Hepatocyte (in vitro differentiated cells): ENCODE measurements at regions not wholly inside any gene's neighbourhood (a gene's known extent, or its start where the extent isn't known, plus 50 kb on each side); places are given as distances from the start of the nearest gene placed in this dataset.

Experiments used
- DNase-seq: peaks from one replicate; pipeline ENCODE4 v3.0.0-alpha.2; 2016; ENCODE audit warnings: low spot score
- H2AFZ ChIP-seq: fragments of 200-600 bp; sonication (generic); 2 replicates; pipeline ENCODE4 v1.6.0; 2016; ENCODE audit warnings: antibody characterized with exemption, mild to moderate bottlenecking
- H3K27ac ChIP-seq: fragments of 200-600 bp; sonication (generic); 2 replicates; pipeline ENCODE4 v1.5.1; 2016; ENCODE audit warnings: mild to moderate bottlenecking
- H3K27me3 ChIP-seq: fragments of 200-600 bp; sonication (generic); 2 replicates; pipeline ENCODE4 v1.6.1; 2016
- H3K36me3 ChIP-seq: fragments of 200-600 bp; sonication (generic); replicated peaks from 2 replicates; pipeline ENCODE4 v1.5.1; 2016; ENCODE audit warnings: low read depth; ENCODE audit not compliant: insufficient read depth
- H3K4me1 ChIP-seq: fragments of 200-600 bp; sonication (generic); 2 replicates; pipeline ENCODE4 v1.5.1; 2016; ENCODE audit warnings: mild to moderate bottlenecking, moderate library complexity; ENCODE audit not compliant: insufficient read depth
- H3K4me2 ChIP-seq: fragments of 200-600 bp; sonication (generic); 2 replicates; pipeline ENCODE4 v1.6.0; 2016
- H3K4me3 ChIP-seq: fragments of 200-600 bp; sonication (generic); 2 replicates; pipeline ENCODE4 v1.5.1; 2016; ENCODE audit warnings: mild to moderate bottlenecking
- H3K79me2 ChIP-seq: fragments of 200-600 bp; sonication (generic); 2 replicates; pipeline ENCODE4 v1.6.0; 2017; ENCODE audit warnings: mild to moderate bottlenecking
- H3K9me2 ChIP-seq: fragments of 200-600 bp; sonication (generic); replicated peaks from 2 replicates; pipeline ENCODE4 v1.6.0; 2017; ENCODE audit warnings: mild to moderate bottlenecking; ENCODE audit not compliant: insufficient read depth
- H3K9me3 ChIP-seq: fragments of 200-600 bp; sonication (generic); 2 replicates; pipeline ENCODE4 v1.5.1; 2016; ENCODE audit warnings: low read depth, mild to moderate bottlenecking
- H4K20me1 ChIP-seq: fragments of 200-600 bp; sonication (generic); 2 replicates; pipeline ENCODE4 v1.6.0; 2016; ENCODE audit warnings: mild to moderate bottlenecking; ENCODE audit not compliant: insufficient read depth, poor library complexity, severe bottlenecking
- EZH2 ChIP-seq: fragments of 200-600 bp; sonication (generic); IDR thresholded peaks from 2 replicates; pipeline ENCODE4 v1.6.1; 2016; ENCODE audit warnings: antibody characterized with exemption, mild to moderate bottlenecking, borderline replicate concordance
- EZH2phosphoT487 ChIP-seq: fragments of 200-600 bp; sonication (generic); IDR thresholded peaks from one replicate; pipeline ENCODE4 v1.6.1; 2018; ENCODE audit warnings: antibody characterized with exemption, mild to moderate bottlenecking, low read depth, moderate library complexity; ENCODE audit not compliant: unreplicated experiment, severe bottlenecking
- WGBS: methylation state at CpG from one replicate; pipeline ENCODE4 v1.1.6; 2016; ENCODE audit warnings: low lambda C conversion rate; ENCODE audit errors: missing lambda C conversion rate; 5-methylcytosine and 5-hydroxymethylcytosine counted together
- TF ChIP-seq, protein P1 (sequence below): fragments of 200-600 bp; sonication (generic); IDR thresholded peaks from 2 replicates; pipeline ENCODE4 v1.5.1; 2016; ENCODE audit warnings: antibody characterized with exemption, mild to moderate bottlenecking; ENCODE audit not compliant: poor library complexity

DNA sequence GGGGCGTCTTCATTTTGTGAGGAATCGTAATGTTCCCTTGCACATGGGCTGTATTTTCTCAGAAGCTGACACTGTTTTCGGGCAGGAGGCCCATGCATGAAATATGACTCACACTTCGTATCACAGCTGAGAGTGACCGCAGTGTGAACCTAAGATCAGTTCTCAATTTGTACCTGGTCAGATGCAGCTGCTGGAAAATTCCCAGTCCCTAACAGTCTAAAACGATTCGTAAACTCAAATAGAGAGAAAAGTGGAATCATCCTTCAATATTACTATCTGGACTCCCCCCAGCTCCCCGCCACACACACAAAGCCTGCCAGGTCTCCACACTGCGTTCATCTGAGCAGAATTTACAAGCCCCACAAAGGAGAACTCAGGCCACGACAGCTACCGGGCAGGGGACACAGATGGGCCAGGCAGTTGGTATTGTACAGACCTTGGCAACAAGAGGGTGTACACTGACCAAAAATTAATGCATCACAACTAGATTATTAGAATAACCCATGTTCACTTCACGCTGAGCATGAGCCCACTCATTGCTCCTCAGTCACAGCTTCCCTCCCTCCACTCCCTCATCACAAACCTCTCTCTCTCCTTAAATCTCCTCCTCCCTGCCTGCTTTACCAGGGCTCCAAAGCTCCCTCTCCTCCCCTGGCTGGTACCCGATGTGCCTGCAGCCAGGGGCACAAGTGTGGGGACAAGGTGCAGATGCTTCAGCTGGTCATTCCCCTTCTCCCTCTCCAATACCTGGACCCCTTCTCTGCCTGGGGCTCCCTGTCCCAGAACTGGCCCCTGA is 488.4 kb downstream of the PREX1 start:
- peak overlapping the region; percentile 28 for H3K4me2 ChIP-seq
- no peaks in the 10 kb centered on the region for H3K9me3 ChIP-seq
- WGBS: 37% methylated on average over 13 of the region's 13 CpGs
- TF ChIP-seq, protein P1, sequence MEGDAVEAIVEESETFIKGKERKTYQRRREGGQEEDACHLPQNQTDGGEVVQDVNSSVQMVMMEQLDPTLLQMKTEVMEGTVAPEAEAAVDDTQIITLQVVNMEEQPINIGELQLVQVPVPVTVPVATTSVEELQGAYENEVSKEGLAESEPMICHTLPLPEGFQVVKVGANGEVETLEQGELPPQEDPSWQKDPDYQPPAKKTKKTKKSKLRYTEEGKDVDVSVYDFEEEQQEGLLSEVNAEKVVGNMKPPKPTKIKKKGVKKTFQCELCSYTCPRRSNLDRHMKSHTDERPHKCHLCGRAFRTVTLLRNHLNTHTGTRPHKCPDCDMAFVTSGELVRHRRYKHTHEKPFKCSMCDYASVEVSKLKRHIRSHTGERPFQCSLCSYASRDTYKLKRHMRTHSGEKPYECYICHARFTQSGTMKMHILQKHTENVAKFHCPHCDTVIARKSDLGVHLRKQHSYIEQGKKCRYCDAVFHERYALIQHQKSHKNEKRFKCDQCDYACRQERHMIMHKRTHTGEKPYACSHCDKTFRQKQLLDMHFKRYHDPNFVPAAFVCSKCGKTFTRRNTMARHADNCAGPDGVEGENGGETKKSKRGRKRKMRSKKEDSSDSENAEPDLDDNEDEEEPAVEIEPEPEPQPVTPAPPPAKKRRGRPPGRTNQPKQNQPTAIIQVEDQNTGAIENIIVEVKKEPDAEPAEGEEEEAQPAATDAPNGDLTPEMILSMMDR: no peak
- TF ChIP-seq EZH2phosphoT487 (no peak), EZH2 (no peak)
- no peaks in the 10 kb centered on the region for H3K79me2 ChIP-seq
- H3K9me2 ChIP-seq: no peaks in the 10 kb centered on the region
- no peak overlapping the region for H3K4me3 ChIP-seq
- H3K4me1 ChIP-seq: peaks cover 4% of the 10 kb centered on the region
- peak; percentile 55 for DNase-seq
- H2AFZ ChIP-seq: no peak overlapping the region
- H3K27ac ChIP-seq: peak overlapping the region; percentile 54
- no peaks in the 10 kb centered on the region for H3K36me3 ChIP-seq
- H4K20me1 ChIP-seq: no peaks in the 10 kb centered on the region
- no peaks in the 10 kb centered on the region for H3K27me3 ChIP-seq

DNA sequence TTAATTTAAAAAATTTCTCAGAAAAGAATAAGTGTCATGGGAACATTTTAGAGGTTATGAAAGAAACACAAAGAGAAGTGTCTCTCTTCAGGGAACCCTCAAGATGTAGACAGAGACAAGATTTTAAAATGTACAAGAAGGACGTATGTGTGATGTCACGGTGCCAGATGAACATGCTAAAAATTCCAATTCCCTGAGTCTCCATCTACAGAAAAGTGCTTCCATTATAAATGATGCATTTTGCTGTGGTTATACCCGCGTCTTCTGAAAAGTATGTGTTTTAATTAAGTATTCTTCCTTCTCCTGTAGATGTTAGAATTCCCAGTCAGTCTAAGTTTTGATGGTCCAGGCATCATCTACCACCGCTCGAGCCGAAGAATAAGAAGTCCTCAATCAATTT is 489.1 kb downstream of the PREX1 start:
- TF ChIP-seq EZH2phosphoT487 (no peak), EZH2 (no peak)
- TF ChIP-seq, protein P1: no peak

DNA sequence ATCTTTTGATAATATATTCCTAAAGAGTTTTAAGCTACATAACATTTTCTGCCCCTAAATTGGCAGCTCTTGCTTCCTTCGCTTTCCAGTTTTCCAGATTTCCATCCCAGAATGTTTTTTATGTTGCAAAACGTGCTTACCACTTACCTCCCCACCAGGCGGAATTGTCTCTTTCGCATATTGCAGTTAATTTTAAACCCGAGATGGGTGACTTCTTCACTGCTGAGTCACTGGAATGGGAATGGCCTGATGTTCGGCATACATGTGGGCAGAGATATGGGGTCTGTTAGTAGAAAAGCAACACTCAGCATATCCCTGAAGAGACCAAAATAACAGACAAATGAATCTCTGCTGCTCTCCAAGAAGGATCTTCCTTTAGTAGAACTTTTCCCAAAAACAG is 491.2 kb downstream of the PREX1 start:
- Histone ChIP-seq H3K27ac (no peak overlapping the region), H3K9me2 (no peaks in the 10 kb centered on the region), H3K9me3 (no peaks in the 10 kb centered on the region), H4K20me1 (no peaks in the 10 kb centered on the region), H3K4me2 (no peak overlapping the region), H2AFZ (no peak overlapping the region), H3K4me1 (peaks cover 4% of the 10 kb centered on the region), H3K36me3 (no peaks in the 10 kb centered on the region), H3K79me2 (no peaks in the 10 kb centered on the region), H3K4me3 (no peak overlapping the region), H3K27me3 (no peaks in the 10 kb centered on the region)
- no peak for TF ChIP-seq EZH2phosphoT487
- TF ChIP-seq, protein P1: no peak
- no peak for TF ChIP-seq EZH2
- WGBS: 62% methylated on average over 6 of the region's 6 CpGs
- no peak for DNase-seq

More for the DNA sequence above, 489.1 kb downstream of the PREX1 start:
- Histone ChIP-seq H4K20me1 (no peaks in the 10 kb centered on the region), H3K27ac (peak overlapping the region; percentile 54), H3K4me2 (peak overlapping the region; percentile 28), H2AFZ (no peak overlapping the region), H3K36me3 (no peaks in the 10 kb centered on the region), H3K9me3 (no peaks in the 10 kb centered on the region), H3K4me1 (peaks cover 4% of the 10 kb centered on the region), H3K9me2 (no peaks in the 10 kb centered on the region), H3K27me3 (no peaks in the 10 kb centered on the region), H3K4me3 (no peak overlapping the region), H3K79me2 (no peaks in the 10 kb centered on the region)
- DNase-seq: no peak
- 83% methylated on average over 7 of the region's 7 CpGs for WGBS
